GM06990 (cell line): ENCODE measurements at regions not wholly inside any gene's neighbourhood (a gene's known extent, or its start where the extent isn't known, plus 50 kb on each side); places are given as distances from the start of the nearest gene placed in this dataset.

Source experiments
- DNase-seq: peaks from one replicate; pipeline ENCODE4 v3.0.0-alpha.2; 2011; ENCODE audit not compliant: insufficient read length; ENCODE audit errors: extremely low read depth
- H3K27me3 ChIP-seq: replicated peaks from 2 replicates; pipeline ENCODE4 v1.6.0; 2011; ENCODE audit warnings: low read length; ENCODE audit not compliant: control insufficient read depth, insufficient read depth
- H3K36me3 ChIP-seq: 2 replicates; pipeline ENCODE4 v1.5.1; 2011; ENCODE audit warnings: low read length; ENCODE audit not compliant: control insufficient read depth, insufficient read depth
- H3K4me3 ChIP-seq: replicated peaks from 2 replicates; pipeline ENCODE4 v1.5.1; 2011; ENCODE audit warnings: low read depth, mild to moderate bottlenecking, control low read depth, low read length
- CTCF ChIP-seq: IDR thresholded peaks from 2 replicates; pipeline ENCODE4 v1.5.1; 2011; ENCODE audit warnings: low read length, control low read depth, mild to moderate bottlenecking, inconsistent platforms; ENCODE audit not compliant: insufficient read depth, poor library complexity, severe bottlenecking

DNA sequence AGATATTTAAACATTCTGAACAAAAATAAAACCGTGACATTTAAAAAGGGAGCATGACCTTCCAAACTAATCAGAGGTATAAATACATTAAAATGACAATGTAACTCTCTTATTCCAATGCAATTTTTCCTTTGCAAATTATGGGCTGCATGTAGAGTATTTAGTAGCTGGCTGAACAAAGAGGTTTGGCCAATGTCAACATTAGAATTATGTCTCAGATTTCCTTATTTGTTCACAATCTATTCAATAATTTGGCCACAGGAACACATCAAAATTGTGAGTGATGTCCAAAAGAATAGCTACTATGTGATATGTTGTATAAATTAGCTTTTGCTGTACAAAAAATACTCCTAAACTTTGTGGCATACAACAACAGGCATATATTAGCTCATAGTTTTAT lies 580.0 kb upstream of the MARCKS start:
- no peak for DNase-seq
- no peak for TF ChIP-seq CTCF
- H3K36me3 ChIP-seq, result no peaks in the 10 kb centered on the region
- H3K27me3 ChIP-seq, result no peaks in the 10 kb centered on the region
- H3K4me3 ChIP-seq, result no peak overlapping the region

DNA sequence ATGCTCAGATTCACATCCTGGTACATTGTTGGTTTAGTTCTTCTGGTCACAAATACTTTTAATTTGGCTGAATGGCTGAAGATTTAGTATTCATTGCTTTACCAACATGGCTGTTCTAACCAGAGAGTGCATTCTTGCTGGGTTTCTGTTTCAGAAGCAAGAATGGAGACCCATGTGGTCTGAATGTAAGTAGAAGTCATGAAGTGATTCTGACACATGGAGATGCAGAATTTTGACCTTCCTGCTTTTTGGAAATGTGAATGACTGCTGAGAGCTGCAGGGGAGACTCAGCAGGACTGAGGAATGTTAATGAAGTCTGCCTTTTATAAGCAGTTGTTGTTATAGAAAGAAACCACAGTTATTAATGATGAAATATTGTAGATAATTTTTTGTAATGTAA lies 576.1 kb upstream of the MARCKS start:
- Histone ChIP-seq H3K27me3 (no peaks in the 10 kb centered on the region), H3K36me3 (no peaks in the 10 kb centered on the region), H3K4me3 (no peak overlapping the region)
- no peak for DNase-seq
- no peak for TF ChIP-seq CTCF

GRCh38 chr6:113281431-113281830 lies 575.7 kb upstream of the MARCKS start:
- H3K27me3 ChIP-seq, result no peaks in the 10 kb centered on the region
- no peak overlapping the region for H3K4me3 ChIP-seq
- no peaks in the 10 kb centered on the region for H3K36me3 ChIP-seq
- no peak for DNase-seq
- no peak for TF ChIP-seq CTCF

- Histone ChIP-seq H3K27me3 (no peaks in the 10 kb centered on the region), H3K36me3 (no peaks in the 10 kb centered on the region), H3K4me3 (no peak overlapping the region)
- peak; percentile 69 for DNase-seq
- TF ChIP-seq CTCF, result no peak
Observed at GRCh38 chr6:113287396-113287795, 569.7 kb upstream of the MARCKS start.

DNA sequence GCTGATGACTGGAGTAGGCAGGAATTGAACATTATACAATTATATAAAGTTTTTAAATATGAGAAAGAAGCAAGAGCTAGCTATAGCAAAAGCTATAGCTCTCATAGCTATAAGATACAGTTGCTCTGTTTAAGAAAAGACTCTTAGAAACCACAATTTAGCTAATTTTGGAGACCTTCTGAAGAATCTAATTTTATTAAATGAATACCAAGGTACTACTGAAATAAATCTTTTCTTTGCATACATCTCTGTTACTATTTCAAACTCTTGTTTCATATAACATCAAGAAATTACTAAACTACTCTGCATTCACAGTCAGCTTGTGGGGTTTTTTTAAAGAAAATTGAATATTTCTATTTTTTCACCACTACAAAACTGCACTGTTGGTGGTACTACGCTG lies 568.7 kb upstream of the MARCKS start:
- no peak for TF ChIP-seq CTCF
- DNase-seq, result peak; percentile 15
- no peak overlapping the region for H3K4me3 ChIP-seq
- H3K27me3 ChIP-seq, result no peaks in the 10 kb centered on the region
- no peaks in the 10 kb centered on the region for H3K36me3 ChIP-seq

DNA sequence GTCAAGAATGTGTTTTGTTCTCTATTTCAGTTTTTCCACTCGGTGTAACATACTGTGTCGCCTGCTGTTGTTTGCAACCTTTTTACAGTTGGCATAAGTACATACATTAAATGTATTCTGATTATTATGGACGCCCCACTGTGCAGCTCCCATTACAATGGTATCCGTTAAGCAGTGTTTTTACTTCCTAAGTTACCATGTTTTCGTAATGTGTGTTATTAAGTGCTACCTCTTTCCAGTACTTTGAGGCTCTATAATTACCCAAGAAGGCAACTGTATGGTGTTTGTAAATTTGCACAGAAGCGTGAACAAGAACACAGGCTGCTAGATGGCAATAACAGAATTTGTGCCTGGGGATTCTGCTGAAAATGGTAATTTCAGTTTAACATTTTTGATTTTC lies 568.0 kb upstream of the MARCKS start:
- Histone ChIP-seq H3K36me3 (no peaks in the 10 kb centered on the region), H3K27me3 (no peaks in the 10 kb centered on the region), H3K4me3 (no peak overlapping the region)
- TF ChIP-seq CTCF, result no peak
- DNase-seq, result no peak
